ENCODE measurements at regions not wholly inside any gene's neighbourhood (a gene's known extent, or its start where the extent isn't known, plus 50 kb on each side); places are given as distances from the start of the nearest gene placed in this dataset.

DNA sequence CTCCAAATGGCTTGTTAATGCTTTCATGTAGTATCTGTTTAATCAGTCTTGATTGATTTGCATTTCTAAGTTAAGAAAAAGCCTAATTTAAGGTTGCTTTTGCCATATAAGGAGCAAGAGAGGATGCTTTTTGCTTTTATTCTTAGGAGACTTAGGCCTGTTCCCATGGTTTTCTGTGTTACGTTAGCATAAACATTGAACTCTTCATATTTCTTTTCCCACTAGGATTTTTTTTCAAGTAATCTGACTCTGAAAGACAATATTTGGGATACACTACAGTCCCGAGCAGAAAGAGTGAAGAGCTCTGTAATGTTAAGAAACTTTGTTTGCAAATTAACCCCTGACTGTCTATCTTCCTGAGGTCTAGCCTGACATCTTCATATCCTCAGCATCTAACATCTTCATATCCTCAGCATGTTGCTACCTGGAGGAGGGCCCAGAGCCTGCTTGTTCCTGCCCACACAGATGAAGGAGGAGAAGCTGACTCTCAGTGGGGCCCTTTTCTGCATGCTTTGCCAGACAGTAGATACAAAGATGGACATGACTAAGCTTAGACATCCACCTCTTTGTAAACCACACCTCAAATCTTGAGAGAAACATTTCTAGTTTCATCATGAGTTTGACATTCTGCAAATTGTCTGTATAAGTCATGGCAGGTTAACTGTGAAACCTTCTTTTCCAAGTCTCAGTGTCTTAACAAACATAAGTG is 86.2 kb upstream of the COL6A5 start:
- TF ChIP-seq, protein P1, sequence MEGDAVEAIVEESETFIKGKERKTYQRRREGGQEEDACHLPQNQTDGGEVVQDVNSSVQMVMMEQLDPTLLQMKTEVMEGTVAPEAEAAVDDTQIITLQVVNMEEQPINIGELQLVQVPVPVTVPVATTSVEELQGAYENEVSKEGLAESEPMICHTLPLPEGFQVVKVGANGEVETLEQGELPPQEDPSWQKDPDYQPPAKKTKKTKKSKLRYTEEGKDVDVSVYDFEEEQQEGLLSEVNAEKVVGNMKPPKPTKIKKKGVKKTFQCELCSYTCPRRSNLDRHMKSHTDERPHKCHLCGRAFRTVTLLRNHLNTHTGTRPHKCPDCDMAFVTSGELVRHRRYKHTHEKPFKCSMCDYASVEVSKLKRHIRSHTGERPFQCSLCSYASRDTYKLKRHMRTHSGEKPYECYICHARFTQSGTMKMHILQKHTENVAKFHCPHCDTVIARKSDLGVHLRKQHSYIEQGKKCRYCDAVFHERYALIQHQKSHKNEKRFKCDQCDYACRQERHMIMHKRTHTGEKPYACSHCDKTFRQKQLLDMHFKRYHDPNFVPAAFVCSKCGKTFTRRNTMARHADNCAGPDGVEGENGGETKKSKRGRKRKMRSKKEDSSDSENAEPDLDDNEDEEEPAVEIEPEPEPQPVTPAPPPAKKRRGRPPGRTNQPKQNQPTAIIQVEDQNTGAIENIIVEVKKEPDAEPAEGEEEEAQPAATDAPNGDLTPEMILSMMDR (IDR thresholded peaks at IDR 0.05; ENCODE audit: low read length, missing control alignments), result no peak
- H3K4me3 ChIP-seq (replicated peaks; ENCODE audit: low read depth, low read length), result no peak overlapping the region
- peak; percentile 13 for DNase-seq (ENCODE audit: low read depth)

DNA sequence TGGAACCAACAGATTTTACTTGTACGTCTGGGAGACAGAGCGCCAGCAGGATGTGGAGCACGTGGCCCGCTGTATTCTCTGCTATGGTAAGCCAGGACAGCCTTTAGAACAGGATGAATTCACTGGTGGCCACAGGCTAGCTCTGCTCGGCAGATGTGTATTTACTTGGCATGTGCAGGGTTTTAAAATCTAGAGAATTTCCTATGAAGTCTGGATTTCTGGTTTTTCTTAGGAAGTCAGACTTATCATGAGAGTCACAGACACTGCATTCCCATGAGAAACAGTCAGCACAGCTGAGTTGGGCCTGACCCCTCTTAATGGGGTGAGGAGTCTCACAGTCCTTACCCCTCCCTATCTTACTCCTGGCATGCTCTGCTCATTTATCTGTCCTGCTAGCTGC is 84.6 kb upstream of the COL6A5 start:
- no peak overlapping the region for H3K4me3 ChIP-seq (replicated peaks; ENCODE audit: low read depth, low read length)
- TF ChIP-seq, protein P1 (IDR thresholded peaks at IDR 0.05; ENCODE audit: low read length, missing control alignments), result no peak
- DNase-seq (ENCODE audit: low read depth), result no peak

DNA sequence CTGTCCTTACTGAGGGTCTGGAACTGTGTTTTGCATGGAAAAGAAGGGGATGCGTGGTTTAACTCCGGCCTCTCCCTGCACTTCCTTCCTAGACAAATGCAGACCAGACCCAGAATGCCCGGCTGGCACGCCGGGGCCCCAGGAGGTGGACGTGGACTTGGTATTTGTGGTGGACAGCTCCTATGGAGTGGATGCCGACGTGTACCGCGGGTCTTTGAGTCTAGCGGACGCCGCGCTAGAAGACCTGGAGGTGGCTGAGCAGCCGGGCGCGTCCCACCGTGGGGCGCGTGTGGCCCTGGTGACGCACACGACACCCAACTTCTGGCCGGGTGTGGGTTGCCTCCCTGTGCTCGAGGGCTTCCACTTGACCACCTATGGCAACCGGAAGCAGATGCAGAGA is 81.8 kb upstream of the COL6A5 start:
- no peak for DNase-seq (ENCODE audit: low read depth)
- H3K4me3 ChIP-seq (replicated peaks; ENCODE audit: low read depth, low read length), result no peak overlapping the region

GRCh38 chr3:130266817-130267216 is 78.7 kb upstream of the COL6A5 start:
- TF ChIP-seq, protein P1 (IDR thresholded peaks at IDR 0.05; ENCODE audit: low read length, missing control alignments), result no peak
- DNase-seq (ENCODE audit: low read depth), result no peak
- H3K4me3 ChIP-seq (replicated peaks; ENCODE audit: low read depth, low read length), result no peak overlapping the region

More for the DNA sequence above, 81.8 kb upstream of the COL6A5 start:
- TF ChIP-seq, protein P1 (IDR thresholded peaks at IDR 0.05; ENCODE audit: low read length, missing control alignments), result no peak

- DNase-seq (ENCODE audit: low read depth), result peak; percentile 77
- TF ChIP-seq, protein P1 (IDR thresholded peaks at IDR 0.05; ENCODE audit: low read length, missing control alignments), result peak; percentile 96
- H3K4me3 ChIP-seq (replicated peaks; ENCODE audit: low read depth, low read length), result no peak overlapping the region
These were observed 69.2 kb upstream of the COL6A5 start for GRCh38 chr3:130276203-130276803.

GRCh38 chr3:130288670-130289069 is 56.8 kb upstream of the COL6A5 start:
- no peak overlapping the region for H3K4me3 ChIP-seq (replicated peaks; ENCODE audit: low read depth, low read length)
- DNase-seq (ENCODE audit: low read depth), result no peak
- TF ChIP-seq, protein P1 (IDR thresholded peaks at IDR 0.05; ENCODE audit: low read length, missing control alignments), result no peak

DNA sequence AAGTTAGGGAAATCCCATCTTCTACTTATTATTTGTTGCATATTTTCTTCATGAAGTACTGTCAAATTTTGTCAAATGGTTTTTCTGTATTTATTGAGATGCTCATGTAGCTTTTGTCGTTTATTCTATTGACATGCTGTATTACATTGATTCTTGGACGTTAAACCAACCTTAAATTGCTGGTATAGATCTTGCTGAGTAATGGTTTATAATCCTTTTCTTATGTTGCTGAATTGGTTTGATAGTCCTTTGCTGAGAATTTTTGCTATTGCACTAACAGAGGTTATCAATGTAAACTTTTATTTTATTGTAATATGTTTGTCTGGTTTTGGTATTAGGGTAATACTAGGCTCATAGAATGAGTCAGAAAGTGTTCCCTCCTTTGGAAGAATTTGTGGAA is 54.3 kb upstream of the COL6A5 start:
- H3K4me3 ChIP-seq (replicated peaks; ENCODE audit: low read depth, low read length), result no peak overlapping the region
- DNase-seq (ENCODE audit: low read depth), result no peak
- TF ChIP-seq, protein P1 (IDR thresholded peaks at IDR 0.05; ENCODE audit: low read length, missing control alignments), result no peak
